ENCODE measurements at regions not wholly inside any gene's neighbourhood (a gene's known extent, or its start where the extent isn't known, plus 50 kb on each side); places are given as distances from the start of the nearest gene placed in this dataset.
A peak's percentile ranks its signal among the peaks of the same experiment; 100 is the strongest.

DNA sequence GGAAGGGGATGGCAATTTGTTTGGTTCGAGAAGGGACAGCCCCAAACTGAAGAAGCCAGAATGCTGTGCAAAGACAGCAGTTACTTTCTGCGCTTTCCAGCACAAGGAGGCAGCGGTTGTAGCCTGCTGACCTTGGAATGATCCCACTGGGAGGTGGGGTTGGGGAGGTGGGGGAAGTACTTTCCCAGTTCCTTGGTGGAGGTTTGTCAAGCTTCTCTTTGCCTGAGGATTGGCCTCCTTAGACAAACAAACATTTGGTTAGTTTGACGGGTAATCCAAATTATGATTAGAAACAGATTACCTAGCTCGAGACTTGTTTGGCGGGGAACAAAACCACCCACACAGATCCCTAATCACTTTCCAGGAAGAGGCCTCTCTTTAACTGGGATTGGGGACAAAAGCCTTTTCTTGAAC lies 79.1 kb upstream of the EGLN3 start:
- no peak overlapping the region for H3K27ac ChIP-seq
- TF ChIP-seq, protein P1, sequence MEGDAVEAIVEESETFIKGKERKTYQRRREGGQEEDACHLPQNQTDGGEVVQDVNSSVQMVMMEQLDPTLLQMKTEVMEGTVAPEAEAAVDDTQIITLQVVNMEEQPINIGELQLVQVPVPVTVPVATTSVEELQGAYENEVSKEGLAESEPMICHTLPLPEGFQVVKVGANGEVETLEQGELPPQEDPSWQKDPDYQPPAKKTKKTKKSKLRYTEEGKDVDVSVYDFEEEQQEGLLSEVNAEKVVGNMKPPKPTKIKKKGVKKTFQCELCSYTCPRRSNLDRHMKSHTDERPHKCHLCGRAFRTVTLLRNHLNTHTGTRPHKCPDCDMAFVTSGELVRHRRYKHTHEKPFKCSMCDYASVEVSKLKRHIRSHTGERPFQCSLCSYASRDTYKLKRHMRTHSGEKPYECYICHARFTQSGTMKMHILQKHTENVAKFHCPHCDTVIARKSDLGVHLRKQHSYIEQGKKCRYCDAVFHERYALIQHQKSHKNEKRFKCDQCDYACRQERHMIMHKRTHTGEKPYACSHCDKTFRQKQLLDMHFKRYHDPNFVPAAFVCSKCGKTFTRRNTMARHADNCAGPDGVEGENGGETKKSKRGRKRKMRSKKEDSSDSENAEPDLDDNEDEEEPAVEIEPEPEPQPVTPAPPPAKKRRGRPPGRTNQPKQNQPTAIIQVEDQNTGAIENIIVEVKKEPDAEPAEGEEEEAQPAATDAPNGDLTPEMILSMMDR (conservative IDR thresholded peaks at IDR 0.05): no peak

- TF ChIP-seq, protein P1 (conservative IDR thresholded peaks at IDR 0.05): no peak
- no peak overlapping the region for H3K27ac ChIP-seq
Observed at GRCh38 chr14:34027990-34028495, 77.2 kb upstream of the EGLN3 start.

DNA sequence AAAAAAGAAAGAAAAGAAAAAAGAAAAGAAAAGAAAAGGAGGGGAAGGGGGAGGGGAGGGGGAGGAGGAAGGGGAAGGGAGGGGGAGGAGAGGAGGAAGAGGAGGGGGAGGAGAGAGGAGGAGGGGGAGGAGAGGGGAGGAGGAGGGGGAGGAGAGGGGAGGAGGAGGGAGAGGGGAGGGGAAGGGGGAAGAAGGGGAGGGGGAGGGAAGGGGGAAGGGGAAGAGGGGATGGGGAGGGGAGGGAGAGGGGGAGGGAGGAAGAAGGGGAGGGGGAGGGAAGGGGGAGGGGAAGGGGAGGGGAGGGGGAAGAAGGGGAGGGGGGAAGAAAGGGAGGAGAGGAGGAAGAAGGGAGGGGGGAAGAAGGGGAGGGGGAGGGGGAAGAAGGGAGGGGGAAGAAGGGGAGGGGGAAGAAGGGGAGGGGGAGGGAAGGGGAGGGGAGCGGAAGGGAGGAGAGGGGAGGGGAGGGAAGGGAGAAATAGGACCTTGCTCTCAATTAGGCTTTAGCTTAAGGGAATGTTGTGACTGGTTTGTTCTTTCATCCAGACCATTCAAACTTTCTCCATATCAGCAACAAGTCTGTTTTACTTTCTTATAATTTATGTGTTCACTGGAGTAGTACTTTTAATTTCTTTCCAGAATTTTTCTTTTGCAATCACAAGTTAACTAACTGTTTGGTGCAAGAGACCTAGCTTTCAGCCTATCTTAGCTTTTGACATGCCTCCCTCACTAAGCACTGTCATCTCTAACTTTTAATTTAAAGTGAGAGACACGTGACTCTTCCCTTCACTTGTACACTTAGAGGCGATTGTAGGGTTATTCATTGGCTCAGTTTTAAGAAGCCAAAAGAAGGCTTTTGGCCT lies 76.5 kb upstream of the EGLN3 start:
- H3K27ac ChIP-seq: no peak overlapping the region

GRCh38 chr14:34025325-34026017 lies 74.6 kb upstream of the EGLN3 start:
- TF ChIP-seq, protein P1 (conservative IDR thresholded peaks at IDR 0.05): no peak
- H3K27ac ChIP-seq: no peak overlapping the region

More for the DNA sequence above, 76.5 kb upstream of the EGLN3 start:
- TF ChIP-seq, protein P1 (conservative IDR thresholded peaks at IDR 0.05): no peak

DNA sequence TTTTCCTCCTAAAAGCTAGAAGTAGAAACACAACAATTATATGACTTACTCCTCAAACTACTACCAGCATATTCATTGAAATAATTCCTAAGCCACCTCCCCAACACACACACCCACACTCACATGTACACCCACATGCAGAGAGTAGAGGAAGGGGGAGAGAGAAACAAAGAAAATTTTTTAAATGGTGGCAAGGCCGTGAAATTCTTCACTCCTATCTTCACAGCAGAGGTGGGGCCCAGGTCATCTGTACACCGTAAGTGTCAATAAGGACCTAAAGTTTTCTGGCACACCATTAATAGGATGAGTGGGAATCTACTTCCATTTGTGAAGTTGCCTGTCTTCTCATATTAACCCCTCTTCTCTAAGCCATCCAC lies 73.9 kb upstream of the EGLN3 start:
- no peak overlapping the region for H3K27ac ChIP-seq
- TF ChIP-seq, protein P1 (conservative IDR thresholded peaks at IDR 0.05): no peak

GRCh38 chr14:34023824-34024767 lies 73.2 kb upstream of the EGLN3 start:
- H3K27ac ChIP-seq: no peak overlapping the region
- TF ChIP-seq, protein P1 (conservative IDR thresholded peaks at IDR 0.05): peak; percentile 38

Measured in VCaP (cell line).